ENCODE measurements at regions not wholly inside any gene's neighbourhood (a gene's known extent, or its start where the extent isn't known, plus 50 kb on each side); places are given as distances from the start of the nearest gene placed in this dataset.
"Not testable (repeated sequence)": the region's sequence is repeated elsewhere in the genome, so short reads cannot be mapped to it uniquely, and the experiment has no call there.

GRCh38 chr18:65601775-65602174 is 149.0 kb upstream of the CDH7 start:
- no peaks in the 10 kb centered on the region for H3K36me3 ChIP-seq
- no peaks in the 10 kb centered on the region for H3K4me1 ChIP-seq (ENCODE audit: control insufficient read depth in 1 of 2, insufficient read depth in 1 of 2, low read depth in 1 of 2, low read length in 1 of 2)
- TF ChIP-seq CTCF (IDR thresholded peaks at IDR 0.05): no peak
- no peaks in the 10 kb centered on the region for H3K9me3 ChIP-seq
- H3K27ac ChIP-seq: no peak overlapping the region
- no peaks in the 10 kb centered on the region for H3K27me3 ChIP-seq
- no peak overlapping the region for H3K4me3 ChIP-seq (ENCODE audit: low read depth in 1 of 2, low read length in 1 of 2)

GRCh38 chr18:65592435-65592834 is 158.4 kb upstream of the CDH7 start:
- Histone ChIP-seq H3K27me3 (no peaks in the 10 kb centered on the region), H3K9me3 (no peaks in the 10 kb centered on the region), H3K4me3 (ENCODE audit: low read depth in 1 of 2, low read length in 1 of 2) (no peak overlapping the region), H3K36me3 (no peaks in the 10 kb centered on the region), H3K4me1 (ENCODE audit: control insufficient read depth in 1 of 2, insufficient read depth in 1 of 2, low read depth in 1 of 2, low read length in 1 of 2) (no peaks in the 10 kb centered on the region), H3K27ac (no peak overlapping the region)
- TF ChIP-seq CTCF (IDR thresholded peaks at IDR 0.05): no peak

DNA sequence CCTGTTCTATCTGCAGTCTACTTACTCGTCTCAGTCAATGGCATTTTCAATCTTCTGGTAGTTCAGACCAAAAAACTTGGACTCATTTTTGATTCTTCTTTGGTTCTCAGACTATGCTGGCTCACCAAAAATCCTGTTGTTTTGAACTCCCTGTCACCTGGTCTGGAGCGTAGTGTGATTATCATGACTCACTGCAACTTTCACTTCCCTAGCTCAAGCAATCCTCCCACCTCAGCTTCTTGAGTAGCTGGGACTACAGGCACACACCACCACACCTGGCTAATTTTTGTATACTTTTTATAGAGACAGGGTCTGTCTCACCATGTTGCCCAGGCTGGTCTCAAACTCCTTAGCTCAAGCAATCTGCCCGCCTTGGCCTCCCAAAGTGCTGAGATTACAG is 163.3 kb upstream of the CDH7 start:
- no peaks in the 10 kb centered on the region for H3K9me3 ChIP-seq
- no peak for TF ChIP-seq CTCF (IDR thresholded peaks at IDR 0.05)
- no peaks in the 10 kb centered on the region for H3K36me3 ChIP-seq

DNA sequence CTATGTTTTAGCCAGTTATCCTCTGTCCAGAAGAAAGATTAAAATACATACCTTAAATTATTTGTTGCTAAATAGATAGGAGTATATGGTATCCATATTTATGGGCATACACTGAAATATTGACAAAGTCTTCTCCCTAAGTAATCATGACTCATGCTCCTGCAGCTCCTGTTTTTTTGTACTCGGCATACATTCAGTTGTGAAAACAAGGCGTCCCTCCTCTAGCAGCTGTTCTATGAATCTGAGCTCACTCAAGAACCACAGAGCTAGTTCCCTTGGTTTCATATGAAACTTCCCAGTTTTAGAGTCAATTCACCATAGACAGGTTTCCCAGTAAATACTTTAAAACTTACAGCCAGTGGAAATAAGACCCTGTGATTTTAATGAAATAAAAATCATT is 168.7 kb upstream of the CDH7 start:
- H3K4me1 ChIP-seq (ENCODE audit: control insufficient read depth in 1 of 2, insufficient read depth in 1 of 2, low read depth in 1 of 2, low read length in 1 of 2); H3K9me3 ChIP-seq; H3K27ac ChIP-seq; H3K27me3 ChIP-seq; H3K4me3 ChIP-seq (ENCODE audit: low read depth in 1 of 2, low read length in 1 of 2); H3K36me3 ChIP-seq: not testable (repeated sequence)

More for the DNA sequence above, 163.3 kb upstream of the CDH7 start:
- Histone ChIP-seq H3K4me1 (ENCODE audit: control insufficient read depth in 1 of 2, insufficient read depth in 1 of 2, low read depth in 1 of 2, low read length in 1 of 2) (no peaks in the 10 kb centered on the region), H3K4me3 (ENCODE audit: low read depth in 1 of 2, low read length in 1 of 2) (no peak overlapping the region), H3K27me3 (no peaks in the 10 kb centered on the region), H3K27ac (no peak overlapping the region)

DNA sequence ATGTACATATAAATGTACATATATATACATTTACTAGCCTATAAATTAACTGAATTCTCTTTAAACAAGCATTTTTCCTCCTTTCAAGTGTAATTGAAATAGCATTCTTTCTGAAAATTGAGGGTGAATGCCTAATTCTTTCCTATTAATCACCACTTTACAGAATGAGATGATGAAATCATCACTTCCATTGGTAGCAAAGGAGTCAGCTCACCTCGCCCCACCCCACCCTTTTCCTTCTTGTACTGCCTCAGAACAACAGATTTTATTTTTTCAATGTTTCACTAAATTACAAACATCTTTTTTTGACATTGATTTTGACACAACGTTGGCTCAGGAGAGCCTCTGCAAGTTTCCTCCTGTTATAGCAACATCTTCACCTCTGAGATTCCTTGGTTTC is 181.9 kb upstream of the CDH7 start:
- Histone ChIP-seq H3K9me3 (no peaks in the 10 kb centered on the region), H3K36me3 (no peaks in the 10 kb centered on the region), H3K27ac (no peak overlapping the region), H3K27me3 (no peaks in the 10 kb centered on the region), H3K4me1 (ENCODE audit: control insufficient read depth in 1 of 2, insufficient read depth in 1 of 2, low read depth in 1 of 2, low read length in 1 of 2) (no peaks in the 10 kb centered on the region), H3K4me3 (ENCODE audit: low read depth in 1 of 2, low read length in 1 of 2) (no peak overlapping the region)
- no peak for TF ChIP-seq CTCF (IDR thresholded peaks at IDR 0.05)

GRCh38 chr18:65567372-65567771 is 183.4 kb upstream of the CDH7 start:
- H3K4me1 ChIP-seq (ENCODE audit: control insufficient read depth in 1 of 2, insufficient read depth in 1 of 2, low read depth in 1 of 2, low read length in 1 of 2): no peaks in the 10 kb centered on the region
- no peak overlapping the region for H3K4me3 ChIP-seq (ENCODE audit: low read depth in 1 of 2, low read length in 1 of 2)
- no peak overlapping the region for H3K27ac ChIP-seq
- no peaks in the 10 kb centered on the region for H3K27me3 ChIP-seq
- no peaks in the 10 kb centered on the region for H3K9me3 ChIP-seq
- no peak for TF ChIP-seq CTCF (IDR thresholded peaks at IDR 0.05)
- H3K36me3 ChIP-seq: no peaks in the 10 kb centered on the region
